ENCODE measurements at regions not wholly inside any gene's neighbourhood (a gene's known extent, or its start where the extent isn't known, plus 50 kb on each side); places are given as distances from the start of the nearest gene placed in this dataset.

DNA sequence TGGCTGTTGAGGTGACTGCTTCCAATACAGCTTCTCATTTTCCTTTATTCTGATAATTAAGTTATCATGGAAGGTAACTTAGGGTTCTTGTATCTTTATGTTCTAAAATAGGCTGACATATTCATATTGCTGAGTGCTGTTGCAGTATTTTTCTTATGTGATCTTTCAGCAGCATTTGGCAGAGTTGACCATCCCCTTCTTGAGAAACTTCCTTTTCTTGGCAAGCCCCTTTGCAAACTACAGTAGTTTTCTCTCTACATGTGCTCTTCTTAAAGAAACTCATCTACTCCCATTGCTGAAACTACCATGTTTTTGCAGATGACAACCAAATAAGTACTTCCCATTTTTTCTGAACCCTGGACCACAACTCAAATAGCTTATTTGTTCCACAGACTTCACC is 476.5 kb upstream of the TRIB2 start:
- Histone ChIP-seq H3K36me3 (no peaks in the 10 kb centered on the region), H3K9me3 (no peaks in the 10 kb centered on the region), H3K4me1 (no peaks in the 10 kb centered on the region), H3K27ac (no peak overlapping the region), H3K27me3 (no peaks in the 10 kb centered on the region), H3K4me3 (no peak overlapping the region)
- TF ChIP-seq, protein P1, sequence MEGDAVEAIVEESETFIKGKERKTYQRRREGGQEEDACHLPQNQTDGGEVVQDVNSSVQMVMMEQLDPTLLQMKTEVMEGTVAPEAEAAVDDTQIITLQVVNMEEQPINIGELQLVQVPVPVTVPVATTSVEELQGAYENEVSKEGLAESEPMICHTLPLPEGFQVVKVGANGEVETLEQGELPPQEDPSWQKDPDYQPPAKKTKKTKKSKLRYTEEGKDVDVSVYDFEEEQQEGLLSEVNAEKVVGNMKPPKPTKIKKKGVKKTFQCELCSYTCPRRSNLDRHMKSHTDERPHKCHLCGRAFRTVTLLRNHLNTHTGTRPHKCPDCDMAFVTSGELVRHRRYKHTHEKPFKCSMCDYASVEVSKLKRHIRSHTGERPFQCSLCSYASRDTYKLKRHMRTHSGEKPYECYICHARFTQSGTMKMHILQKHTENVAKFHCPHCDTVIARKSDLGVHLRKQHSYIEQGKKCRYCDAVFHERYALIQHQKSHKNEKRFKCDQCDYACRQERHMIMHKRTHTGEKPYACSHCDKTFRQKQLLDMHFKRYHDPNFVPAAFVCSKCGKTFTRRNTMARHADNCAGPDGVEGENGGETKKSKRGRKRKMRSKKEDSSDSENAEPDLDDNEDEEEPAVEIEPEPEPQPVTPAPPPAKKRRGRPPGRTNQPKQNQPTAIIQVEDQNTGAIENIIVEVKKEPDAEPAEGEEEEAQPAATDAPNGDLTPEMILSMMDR (IDR thresholded peaks at IDR 0.05) = no peak
- no peak for TF ChIP-seq POLR2AphosphoS5 (IDR thresholded peaks at IDR 0.05; ENCODE audit: insufficient read depth in 1 of 2, low read depth in 1 of 2)
- TF ChIP-seq POLR2A (IDR thresholded peaks at IDR 0.05) = no peak
- intact Hi-C loops (cut with DNase I) = loop anchor here (5.0 kb wide), 1 partner anchor 92 kb away; no protein-coding TSS in a partner anchor
- DNase-seq (ENCODE audit: extremely low spot score in 2 of 2) = no peak

DNA sequence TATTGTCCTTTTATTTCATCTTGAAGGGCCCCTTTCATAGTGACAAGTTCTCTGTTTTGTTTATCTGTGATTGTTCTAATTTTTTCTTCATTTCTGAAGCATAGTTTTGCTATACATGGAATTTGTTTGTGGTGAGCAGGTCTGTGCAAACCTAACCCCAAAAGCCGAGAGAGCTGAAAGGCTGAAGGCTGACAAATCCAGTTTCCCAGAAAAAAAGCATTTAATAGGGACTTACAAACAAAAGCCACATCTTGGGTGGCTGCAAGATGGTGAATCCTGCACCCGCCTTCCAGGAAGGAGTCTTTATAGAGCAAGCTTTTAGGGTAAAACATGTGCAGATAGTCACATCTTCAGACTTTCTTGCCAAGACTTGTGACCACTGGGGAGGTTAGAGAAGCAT is 473.4 kb upstream of the TRIB2 start:
- H3K27ac ChIP-seq = no peak overlapping the region
- no peak overlapping the region for H3K4me3 ChIP-seq
- H3K36me3 ChIP-seq = no peaks in the 10 kb centered on the region
- no peaks in the 10 kb centered on the region for H3K27me3 ChIP-seq
- no peaks in the 10 kb centered on the region for H3K9me3 ChIP-seq
- H3K4me1 ChIP-seq = no peaks in the 10 kb centered on the region
- TF ChIP-seq POLR2AphosphoS5 (IDR thresholded peaks at IDR 0.05; ENCODE audit: insufficient read depth in 1 of 2, low read depth in 1 of 2) = no peak
- TF ChIP-seq, protein P1 (IDR thresholded peaks at IDR 0.05) = no peak
- no peak for DNase-seq (ENCODE audit: extremely low spot score in 2 of 2)
- intact Hi-C loops (cut with DNase I) = loop anchor here (5.0 kb wide), 1 partner anchor 89 kb away; no protein-coding TSS in a partner anchor

DNA sequence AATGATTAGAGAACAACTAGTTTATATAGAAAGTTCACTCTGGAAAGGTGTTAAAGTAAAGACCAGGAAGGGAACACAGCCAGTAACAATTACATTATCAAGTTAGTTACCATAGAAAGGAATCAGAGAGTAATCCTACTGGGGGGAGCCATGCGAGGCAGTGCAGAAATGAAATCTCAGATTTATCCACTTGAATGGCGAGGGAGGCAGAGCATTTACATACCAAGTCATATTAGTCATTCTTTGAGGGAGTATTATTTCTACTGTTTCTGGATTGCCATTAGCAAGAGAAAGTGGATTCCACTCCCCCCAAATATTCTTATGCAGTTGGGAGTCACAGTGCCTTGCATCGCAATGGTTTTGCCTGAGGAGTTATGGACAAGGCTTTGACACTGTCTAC is 472.7 kb upstream of the TRIB2 start:
- no peak for DNase-seq (ENCODE audit: extremely low spot score in 2 of 2)
- TF ChIP-seq, protein P1 (IDR thresholded peaks at IDR 0.05) = no peak
- TF ChIP-seq POLR2AphosphoS5 (IDR thresholded peaks at IDR 0.05; ENCODE audit: insufficient read depth in 1 of 2, low read depth in 1 of 2) (no peak), POLR2A (IDR thresholded peaks at IDR 0.05) (no peak)
- H3K27me3 ChIP-seq = no peaks in the 10 kb centered on the region
- H3K4me3 ChIP-seq = no peak overlapping the region
- H3K36me3 ChIP-seq = no peaks in the 10 kb centered on the region
- no peak overlapping the region for H3K27ac ChIP-seq
- H3K9me3 ChIP-seq = no peaks in the 10 kb centered on the region
- no peaks in the 10 kb centered on the region for H3K4me1 ChIP-seq
- intact Hi-C loops (cut with DNase I) = loop anchor here (5.0 kb wide), 1 partner anchor 88 kb away; no protein-coding TSS in a partner anchor

DNA sequence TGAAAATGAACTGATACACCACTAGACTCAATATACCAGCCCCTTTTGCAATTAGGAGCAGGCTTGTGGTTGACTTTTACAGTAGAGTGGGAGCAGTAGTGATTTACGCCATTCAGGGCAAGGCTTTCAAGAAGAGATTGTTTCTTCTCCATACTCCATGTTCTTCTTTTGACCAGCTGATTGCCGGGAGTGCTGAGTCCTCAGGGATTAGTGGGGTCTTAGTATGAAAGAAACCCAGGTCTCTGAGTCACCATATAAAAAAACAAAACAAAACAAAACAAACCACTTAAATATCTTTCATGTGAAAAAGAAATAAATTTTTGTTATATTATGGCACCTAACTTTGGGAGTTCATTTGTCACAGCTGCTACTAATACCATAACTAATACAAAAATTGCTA is 465.6 kb upstream of the TRIB2 start:
- no peak for DNase-seq (ENCODE audit: extremely low spot score in 2 of 2)
- H3K4me3 ChIP-seq = no peak overlapping the region

DNA sequence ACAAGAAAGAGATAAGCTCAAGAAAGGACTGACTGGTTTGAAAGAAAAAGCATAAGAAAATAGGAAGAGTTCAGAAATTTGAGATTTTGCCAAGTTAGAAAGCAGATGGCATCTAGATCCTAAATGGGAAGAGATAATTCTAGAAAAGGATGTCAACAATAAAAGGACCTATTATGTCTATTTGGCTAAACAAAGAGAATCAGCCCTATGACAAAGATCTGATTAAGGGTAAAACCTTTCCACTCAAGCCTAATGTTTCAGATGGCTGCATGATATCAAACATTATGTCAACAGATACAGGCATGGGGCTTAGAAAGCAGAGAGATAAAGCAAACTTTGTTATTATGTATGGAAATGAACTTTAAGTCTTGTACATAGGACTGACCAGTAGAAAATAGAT is 465.0 kb upstream of the TRIB2 start:
- no peak for DNase-seq (ENCODE audit: extremely low spot score in 2 of 2)
- Histone ChIP-seq H3K27me3 (no peaks in the 10 kb centered on the region), H3K9me3 (no peaks in the 10 kb centered on the region), H3K4me3 (no peak overlapping the region), H3K4me1 (no peaks in the 10 kb centered on the region), H3K36me3 (no peaks in the 10 kb centered on the region), H3K27ac (no peak overlapping the region)
- no peak for TF ChIP-seq POLR2A (IDR thresholded peaks at IDR 0.05)
- TF ChIP-seq, protein P1 (IDR thresholded peaks at IDR 0.05) = no peak
- no peak for TF ChIP-seq POLR2AphosphoS5 (IDR thresholded peaks at IDR 0.05; ENCODE audit: insufficient read depth in 1 of 2, low read depth in 1 of 2)
- intact Hi-C loops (cut with DNase I) = no loop called here

More for the DNA sequence above, 465.6 kb upstream of the TRIB2 start:
- Histone ChIP-seq H3K27ac (no peak overlapping the region), H3K36me3 (no peaks in the 10 kb centered on the region), H3K27me3 (no peaks in the 10 kb centered on the region), H3K9me3 (no peaks in the 10 kb centered on the region), H3K4me1 (no peaks in the 10 kb centered on the region)
- intact Hi-C loops (cut with DNase I) = no loop called here
- TF ChIP-seq POLR2AphosphoS5 (IDR thresholded peaks at IDR 0.05; ENCODE audit: insufficient read depth in 1 of 2, low read depth in 1 of 2) = no peak
- TF ChIP-seq, protein P1 (IDR thresholded peaks at IDR 0.05) = no peak
- TF ChIP-seq POLR2A (IDR thresholded peaks at IDR 0.05) = no peak
